NCI-H2081 treated with DMSO at 0.1 percent for 48 hours (cell line): ENCODE measurements at regions not wholly inside any gene's neighbourhood (a gene's known extent, or its start where the extent isn't known, plus 50 kb on each side); places are given as distances from the start of the nearest gene placed in this dataset.

Experiments used
- DNase-seq: peaks from one replicate; lab custom pipeline; 2025; lab: John Stamatoyannopoulos, UW

DNA sequence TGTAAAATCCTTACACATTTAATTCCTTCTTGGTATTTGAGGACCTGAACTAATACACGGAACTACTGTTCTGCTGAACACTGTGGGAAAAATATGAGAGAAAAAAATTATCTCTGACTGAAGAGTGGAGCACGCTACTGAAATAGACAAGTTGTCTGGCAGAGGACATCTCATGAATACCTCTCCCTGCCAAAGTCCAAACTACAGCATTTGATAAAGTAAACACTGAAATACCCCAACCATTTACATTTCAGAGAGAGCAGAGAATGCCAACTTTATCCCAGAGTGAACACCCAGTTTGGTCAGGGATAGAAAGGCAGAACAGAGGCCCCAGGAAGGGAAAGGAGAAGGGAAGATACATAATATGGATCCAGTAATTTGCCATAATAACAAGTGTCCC is 920.7 kb downstream of the SQOR start:
- DNase-seq, result no peak

- no peak for DNase-seq
These were observed 921.2 kb downstream of the SQOR start for GRCh38 chr15:46556010-46556409.

DNA sequence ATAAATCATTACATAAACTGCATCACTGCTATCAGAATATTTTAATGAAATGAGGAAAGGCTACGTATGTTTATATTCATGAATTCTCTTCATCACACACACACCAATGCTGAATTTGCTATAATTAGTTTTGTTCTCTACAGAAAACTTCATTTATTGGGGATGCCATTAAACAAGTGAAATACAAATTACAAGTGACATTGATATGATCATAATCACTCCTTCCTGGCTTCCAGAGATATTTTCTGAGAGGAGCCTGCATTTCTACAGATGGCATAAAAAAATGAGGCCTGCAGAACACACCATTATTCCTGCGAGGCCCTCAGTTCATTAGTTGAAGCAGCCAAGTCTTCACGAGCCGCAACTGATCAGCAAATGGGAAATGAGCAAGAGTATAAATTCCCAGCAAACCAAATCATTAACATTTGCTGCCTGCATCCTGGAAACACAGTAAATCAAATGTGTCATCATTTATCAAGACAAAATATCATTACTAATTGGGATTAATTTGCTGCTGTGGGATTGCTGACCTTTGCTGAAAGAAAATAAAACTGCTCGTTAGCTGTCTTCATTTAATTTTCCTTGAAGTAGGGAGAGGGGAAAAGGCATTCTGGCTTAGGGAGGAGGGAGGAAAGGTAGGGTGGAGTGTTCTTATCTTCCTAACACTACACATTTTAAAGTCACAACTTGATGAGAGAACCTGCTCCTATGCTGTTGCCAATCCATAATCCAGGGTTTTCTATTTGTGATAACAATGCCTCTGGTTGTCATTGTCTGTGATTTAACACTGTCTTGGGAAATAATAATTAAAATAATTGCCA is 921.9 kb downstream of the SQOR start:
- no peak for DNase-seq

GRCh38 chr15:46567968-46568367 is 933.1 kb downstream of the SQOR start:
- DNase-seq, result no peak

DNA sequence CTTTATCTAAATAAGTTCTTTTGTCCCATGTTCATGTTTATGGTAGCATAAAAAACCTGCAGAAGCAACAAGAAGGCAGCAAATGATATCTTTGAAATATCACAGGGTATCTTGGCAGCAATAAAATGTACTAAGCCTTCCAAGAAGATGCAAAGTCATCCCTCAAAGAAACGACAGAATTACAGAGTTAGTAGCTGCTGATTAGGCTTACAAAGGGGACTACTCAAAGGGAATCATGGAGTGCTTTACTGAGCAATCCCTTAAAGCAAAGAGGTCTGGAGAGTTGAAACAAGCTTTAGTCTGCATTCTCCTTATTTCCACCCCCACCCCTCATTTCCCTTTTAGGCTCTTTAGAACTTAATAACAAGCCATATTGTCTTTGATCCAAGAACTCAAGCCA is 935.0 kb downstream of the SQOR start:
- no peak for DNase-seq

GRCh38 chr15:46576646-46577395 is 942.0 kb downstream of the SQOR start:
- no peak for DNase-seq

- DNase-seq, result no peak
These were observed 942.9 kb downstream of the SQOR start for GRCh38 chr15:46577767-46578166.

DNA sequence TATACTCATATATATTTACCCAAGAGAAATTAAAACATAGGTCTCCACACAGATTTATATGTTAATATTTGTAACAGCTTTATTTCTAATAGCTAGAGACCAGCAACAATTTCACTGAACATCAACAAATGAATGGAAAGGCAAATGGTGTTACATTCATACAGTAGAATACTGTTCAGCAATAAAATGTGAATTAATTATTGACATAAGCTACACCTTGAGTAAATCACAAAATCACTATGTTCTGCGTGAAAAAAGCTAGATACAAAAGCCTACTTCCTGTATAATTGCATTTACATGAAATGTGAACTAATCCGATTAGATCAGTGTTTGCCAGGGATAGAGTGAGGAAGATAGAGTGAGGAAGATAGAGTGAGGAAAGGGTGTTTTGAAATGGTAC is 945.7 kb downstream of the SQOR start:
- DNase-seq, result no peak

DNA sequence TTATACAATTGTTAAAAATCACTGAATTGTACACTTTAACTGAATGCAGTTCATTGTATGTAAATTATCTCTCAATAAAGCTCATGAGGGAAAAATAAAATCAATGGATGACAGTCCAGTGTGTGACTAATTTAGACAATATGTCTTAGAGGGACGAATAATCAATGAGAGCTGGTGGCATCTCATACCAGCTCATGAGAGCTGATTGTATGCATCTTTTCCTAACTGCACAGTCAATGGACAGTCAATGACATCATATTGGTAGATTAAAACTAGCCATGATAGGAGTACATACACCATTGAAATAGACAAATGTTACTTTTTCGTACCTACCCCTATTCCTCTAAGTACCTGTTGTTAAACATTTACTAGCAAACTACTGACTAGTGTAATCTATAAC is 946.1 kb downstream of the SQOR start:
- DNase-seq, result no peak

- DNase-seq, result no peak
These were observed 954.3 kb downstream of the SQOR start for GRCh38 chr15:46589088-46589487.

DNA sequence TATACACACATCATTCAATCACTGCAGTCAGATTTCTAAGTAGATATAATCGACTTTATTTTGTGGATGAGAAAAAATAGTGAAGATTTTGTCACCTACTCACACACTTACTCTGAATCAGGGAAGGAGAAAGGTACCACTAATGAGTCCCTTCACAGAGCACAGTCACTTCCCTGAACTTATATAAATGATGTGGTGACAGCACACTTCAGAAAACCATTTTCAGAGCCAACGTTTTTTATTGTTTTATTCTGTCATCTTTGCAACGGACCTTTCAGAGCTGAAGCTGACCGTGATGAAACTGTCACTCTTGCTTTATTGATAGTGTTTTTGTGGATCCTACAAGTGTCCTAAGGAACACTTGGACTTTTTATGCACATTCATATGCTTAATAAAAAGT is 956.6 kb downstream of the SQOR start:
- no peak for DNase-seq

GRCh38 chr15:46595016-46595415 is 960.2 kb downstream of the SQOR start:
- DNase-seq, result no peak

- no peak for DNase-seq
These were observed 972.2 kb downstream of the SQOR start for GRCh38 chr15:46607077-46607476.

DNA sequence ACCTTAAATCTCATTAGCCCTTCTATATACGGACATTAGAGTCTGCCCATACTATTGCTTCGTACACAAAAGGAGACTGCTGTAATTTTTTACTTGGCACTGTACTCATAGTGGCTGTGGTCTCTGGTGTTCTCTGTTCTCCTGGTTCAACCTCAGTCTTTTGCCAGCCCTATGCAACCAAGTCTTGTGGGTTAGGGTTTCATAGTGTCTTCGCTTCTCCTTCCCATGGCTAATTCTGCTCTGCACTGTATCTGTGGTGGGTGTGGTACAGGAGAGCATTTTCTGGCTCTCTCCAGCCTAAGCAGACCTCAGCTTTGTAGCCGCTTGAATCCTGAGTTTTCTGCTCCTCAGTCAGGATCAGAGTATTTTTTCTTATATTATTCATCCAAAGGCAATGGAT is 981.2 kb downstream of the SQOR start:
- no peak for DNase-seq

DNA sequence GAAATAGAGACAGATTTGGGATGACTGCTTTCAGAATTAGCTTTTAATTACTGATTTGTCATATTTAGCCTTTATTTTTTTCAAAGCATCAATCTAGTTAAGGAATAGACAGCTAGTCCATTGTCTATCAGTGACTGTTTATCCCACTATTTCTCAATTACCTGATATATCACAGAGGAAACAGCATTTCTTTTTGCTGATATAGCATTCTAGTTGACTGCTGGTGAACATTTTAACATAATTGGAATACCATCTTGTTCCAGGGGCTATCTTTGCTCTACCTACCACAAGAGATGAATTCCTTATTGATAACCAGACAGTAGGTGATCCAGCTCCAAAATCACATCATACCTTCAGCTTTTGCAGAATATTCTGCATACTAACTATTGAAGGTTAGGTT is 982.7 kb downstream of the SQOR start:
- DNase-seq, result no peak

- DNase-seq, result no peak
These were observed 984.2 kb downstream of the SQOR start for GRCh38 chr15:46618984-46619383.

DNA sequence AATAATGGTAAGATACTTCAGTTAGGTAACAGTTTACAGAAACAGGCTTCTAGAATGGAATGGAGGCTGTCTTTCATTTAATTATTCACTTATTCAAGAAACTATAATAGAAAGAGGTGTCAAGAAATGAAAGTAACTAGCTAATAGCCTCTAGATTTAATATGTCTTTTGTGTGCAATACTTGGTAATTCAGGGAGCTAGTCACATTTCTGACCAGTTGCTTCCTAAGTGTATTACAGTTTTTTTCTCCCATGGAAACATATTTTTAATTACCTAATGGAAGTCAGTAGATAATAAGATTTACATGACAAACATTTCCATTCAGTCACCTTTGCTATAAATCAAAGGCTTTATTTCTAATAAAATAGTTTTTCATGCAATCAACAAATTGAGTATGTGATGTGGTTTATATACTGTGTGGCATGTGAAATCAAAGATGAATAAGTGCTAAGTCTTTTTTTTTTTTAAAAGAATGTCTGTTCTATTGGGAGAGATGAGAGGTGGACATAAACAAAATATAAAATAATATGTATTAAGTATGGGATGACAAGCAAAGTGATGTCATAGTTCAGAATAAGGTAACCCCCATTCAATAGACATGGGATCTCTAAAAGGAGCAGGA is 985.7 kb downstream of the SQOR start:
- no peak for DNase-seq

DNA sequence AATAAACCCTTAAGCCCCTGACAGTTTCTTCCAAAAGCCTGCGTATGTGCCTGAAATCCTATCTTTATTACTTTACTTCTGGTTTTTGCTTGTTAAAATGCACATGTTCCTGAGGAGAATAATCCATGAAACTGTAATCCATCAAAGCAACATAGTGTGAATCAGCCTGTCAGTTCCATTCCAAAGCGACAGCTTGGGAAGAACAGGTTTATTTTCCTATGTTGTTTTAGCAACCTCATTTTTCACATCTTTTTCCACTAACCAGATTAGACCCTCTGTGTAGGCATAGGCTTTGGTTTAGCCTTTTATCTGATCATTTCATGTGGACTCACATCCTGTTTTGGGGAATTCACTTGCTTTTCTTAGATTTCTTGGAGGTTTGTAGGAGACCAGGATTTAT is 988.0 kb downstream of the SQOR start:
- DNase-seq, result no peak

- DNase-seq, result no peak
These were observed 1001.4 kb downstream of the SQOR start for GRCh38 chr15:46636206-46636605.

DNA sequence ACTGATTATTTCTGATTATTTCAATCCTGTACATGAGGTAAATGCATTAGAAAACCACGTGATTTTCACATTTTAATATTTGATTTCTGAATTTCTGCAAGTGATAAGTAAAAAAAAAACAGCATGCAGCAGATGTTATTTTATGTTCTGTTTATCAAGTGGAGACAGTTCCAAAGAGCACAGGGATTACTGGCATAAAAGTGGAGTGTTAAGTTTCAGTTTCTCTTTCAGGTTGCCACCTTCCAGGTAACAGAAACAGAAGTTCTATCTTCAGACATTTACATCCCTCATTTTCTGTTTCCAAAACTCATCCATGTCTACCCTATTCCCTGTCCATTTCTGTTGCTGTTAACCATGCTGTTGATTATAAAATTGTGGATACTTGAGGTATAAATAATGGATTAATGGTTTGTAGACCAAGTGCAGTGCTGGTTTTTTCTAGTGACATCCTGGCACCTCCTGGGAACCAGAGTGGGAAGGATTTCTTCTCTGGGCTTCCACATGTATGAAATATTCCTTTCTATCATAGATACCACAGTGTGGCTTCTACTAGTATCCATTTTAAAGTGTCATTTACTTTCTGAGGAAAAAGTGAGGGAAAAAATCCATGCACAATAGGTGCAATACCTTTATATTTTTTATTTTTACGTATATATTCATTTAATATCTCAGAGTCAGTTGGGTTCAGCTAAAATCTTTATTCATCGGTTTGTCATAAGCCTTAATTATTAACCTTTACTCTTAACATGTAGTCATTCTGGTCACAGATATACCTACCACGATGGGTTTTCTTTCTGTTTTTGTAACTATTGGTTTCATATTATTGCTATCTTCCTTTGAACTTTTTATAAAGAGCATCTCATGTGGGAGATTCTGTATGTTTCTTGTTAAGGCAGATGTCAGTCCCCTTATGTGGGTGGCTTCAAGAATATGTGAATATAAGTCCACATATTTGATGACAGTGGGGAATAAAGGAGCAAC is 1010.0 kb downstream of the SQOR start:
- no peak for DNase-seq

DNA sequence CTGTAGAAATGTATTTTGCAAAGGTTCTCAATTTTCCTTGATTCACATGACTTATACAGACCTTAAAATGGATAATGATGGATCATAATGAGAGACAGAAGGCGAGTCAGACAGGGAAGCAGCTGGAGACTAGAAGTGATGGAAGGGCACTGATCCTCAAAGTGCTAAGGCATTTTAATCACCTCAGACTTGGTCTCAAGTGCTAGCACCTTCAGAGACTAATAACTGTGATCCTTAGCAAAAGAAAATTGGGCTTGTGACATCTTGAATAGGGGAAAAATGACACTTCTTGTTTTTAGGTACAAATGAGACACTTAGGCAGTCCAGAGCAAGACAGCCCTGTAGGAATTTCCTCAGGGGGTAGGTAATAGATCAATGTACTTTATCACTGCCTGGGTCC is 1011.7 kb downstream of the SQOR start:
- DNase-seq, result no peak

GRCh38 chr15:46647046-46647445 is 1012.2 kb downstream of the SQOR start:
- no peak for DNase-seq
